Caki2 (cell line): ENCODE measurements at regions not wholly inside any gene's neighbourhood (a gene's known extent, or its start where the extent isn't known, plus 50 kb on each side); places are given as distances from the start of the nearest gene placed in this dataset.
"Not testable (repeated sequence)": the region's sequence is repeated elsewhere in the genome, so short reads cannot be mapped to it uniquely, and the experiment has no call there.

Source experiments
- DNase-seq: peaks from one replicate; pipeline ENCODE4 v3.0.0-alpha.2; 2015; ENCODE audit warnings: low read depth
- in situ Hi-C: cut with HindIII; loops from 2 replicates; pipeline ENCODE4 v1.10.0; 2016; ENCODE audit warnings: low sequenced_read_pairs, low pct_unique_long_range_greater_than_20kb, mixed read lengths

DNA sequence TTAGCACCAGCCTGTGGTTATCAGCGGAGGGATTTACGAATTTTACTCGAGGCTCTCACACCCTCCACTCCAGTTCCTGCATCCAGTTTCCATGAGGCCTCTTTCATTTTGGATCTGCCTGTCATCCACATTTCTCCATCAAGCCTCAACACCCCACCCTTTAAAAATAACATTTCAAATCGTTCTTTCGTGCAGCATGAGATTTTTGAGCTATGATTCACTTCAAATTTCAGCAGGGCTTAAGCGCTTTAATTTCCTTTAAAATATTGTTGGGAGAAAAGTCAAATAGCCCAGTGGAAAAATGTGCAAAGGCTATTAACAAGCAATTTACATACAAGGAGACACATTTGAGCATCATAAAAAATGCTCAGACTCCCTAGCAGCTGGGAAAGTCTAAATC, 103.2 kb downstream of the MSX2 start:
- in situ Hi-C loops, result no loop called here
- peak; percentile 35 for DNase-seq

DNA sequence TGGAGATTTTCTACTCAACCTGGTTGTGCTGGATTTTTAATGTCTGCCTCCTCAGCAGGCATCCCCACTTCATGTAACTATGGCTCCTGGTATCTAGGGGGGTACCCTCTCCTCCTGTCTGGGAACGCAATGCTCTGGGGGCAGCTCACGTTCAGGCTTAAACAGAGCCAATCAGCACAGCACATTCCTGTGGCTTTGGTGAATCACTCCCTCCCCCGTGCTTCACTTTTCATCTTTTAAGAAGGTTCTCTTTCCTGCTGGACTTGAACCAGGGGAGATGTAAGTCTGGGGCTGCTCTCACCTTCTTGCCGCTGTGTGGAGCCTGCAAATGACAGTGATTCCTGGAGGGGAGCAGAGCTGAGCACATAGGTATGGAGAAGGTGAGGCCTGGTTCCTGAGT, 101.2 kb downstream of the MSX2 start:
- in situ Hi-C loops, result no loop called here
- DNase-seq, result no peak

DNA sequence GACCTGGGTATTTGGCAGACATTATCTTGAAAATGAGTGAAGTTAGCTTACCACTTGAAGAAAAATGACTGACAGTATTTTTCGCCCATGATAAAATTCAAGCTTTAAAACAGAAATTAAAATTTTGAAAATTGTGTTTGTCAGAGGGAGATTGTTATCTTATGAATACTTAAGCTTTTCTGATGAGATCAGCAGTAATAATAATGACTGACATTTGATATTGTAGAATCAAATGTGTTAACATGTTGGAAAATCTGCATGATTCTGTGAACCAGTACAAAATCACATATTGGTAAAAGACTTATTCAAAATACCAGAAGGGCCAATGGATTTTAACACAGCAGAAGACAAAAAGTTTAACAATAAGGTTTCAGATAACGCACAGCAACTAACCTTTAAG, 94.0 kb downstream of the MSX2 start:
- in situ Hi-C loops, result no loop called here
- no peak for DNase-seq

DNA sequence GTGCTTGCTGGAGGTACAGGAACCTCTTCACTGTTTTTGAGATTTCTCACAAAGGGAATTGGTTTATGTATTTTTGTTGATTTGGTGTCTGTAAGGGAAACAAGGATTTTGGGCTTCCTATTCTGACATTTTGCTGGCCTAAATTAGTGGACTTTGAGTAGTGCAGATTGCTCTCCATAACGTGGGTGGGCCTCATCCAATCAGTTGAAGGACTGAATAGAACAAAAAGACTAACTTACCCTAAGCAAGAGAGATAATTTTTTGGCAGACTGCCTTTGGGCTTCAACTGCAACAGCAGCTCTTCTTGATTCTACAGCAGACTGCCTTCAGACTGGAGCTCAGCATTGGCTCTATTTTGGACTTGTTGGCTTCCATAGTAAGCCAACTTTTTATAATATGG, 93.2 kb downstream of the MSX2 start:
- in situ Hi-C loops, result no loop called here
- DNase-seq, result no peak

DNA sequence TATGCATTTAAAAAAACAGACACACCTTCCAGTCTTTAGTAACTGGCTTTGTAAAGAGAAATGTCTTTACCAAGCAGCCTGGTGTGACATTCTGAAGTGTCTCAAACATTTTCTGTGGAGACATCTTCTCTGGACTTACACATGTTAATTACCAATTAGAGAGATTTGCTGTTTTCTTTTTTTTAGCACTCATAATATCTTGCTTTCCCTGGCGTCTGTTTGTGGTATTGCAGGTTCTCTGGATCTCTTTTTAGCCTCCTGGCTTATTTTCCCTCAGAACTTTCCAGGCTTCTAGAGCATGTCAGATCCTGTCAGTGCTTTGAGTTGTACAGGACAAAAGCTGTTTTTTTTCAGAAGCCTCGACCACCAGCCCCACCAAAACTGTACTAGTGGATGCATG, 92.5 kb downstream of the MSX2 start:
- DNase-seq, result no peak
- in situ Hi-C loops, result no loop called here

DNA sequence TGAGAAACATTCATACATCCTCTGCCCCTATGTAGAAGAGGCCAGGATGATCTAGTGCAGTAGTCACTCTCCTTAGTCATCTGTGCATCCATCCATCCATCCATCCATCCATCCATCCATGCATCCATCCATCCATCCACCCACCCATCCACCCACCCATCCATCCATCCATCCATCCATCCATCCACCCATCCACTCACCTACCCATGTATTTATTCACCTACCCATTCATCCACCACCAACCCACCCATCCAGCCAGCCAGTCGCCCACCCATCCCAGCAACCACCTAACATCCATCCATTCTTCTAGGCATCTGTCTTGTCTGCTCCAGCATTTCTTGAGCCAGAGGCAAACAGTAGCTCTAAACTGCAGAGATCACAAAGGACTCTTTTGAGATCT, 87.1 kb downstream of the MSX2 start:
- DNase-seq, result no peak
- in situ Hi-C loops, result no loop called here

DNA sequence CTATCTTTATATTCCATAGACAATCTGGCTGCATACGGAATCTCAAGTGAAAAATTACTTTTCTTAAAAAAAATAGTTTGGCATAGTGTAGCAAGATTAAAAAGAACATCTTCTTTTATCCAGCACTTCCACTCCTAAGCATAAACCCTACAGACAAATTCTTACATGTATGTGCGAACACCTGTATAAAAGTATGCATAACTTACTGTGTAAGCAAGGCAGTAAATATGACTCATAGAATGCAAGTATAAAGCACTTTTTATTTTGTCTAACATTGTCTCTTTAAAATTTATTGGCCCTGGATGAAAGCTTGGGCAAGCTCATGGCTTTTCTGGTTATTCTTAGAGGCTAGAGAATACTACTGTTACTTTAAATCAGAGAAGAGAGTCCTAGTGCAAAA, 86.4 kb downstream of the MSX2 start:
- DNase-seq, result no peak
- in situ Hi-C loops, result no loop called here

DNA sequence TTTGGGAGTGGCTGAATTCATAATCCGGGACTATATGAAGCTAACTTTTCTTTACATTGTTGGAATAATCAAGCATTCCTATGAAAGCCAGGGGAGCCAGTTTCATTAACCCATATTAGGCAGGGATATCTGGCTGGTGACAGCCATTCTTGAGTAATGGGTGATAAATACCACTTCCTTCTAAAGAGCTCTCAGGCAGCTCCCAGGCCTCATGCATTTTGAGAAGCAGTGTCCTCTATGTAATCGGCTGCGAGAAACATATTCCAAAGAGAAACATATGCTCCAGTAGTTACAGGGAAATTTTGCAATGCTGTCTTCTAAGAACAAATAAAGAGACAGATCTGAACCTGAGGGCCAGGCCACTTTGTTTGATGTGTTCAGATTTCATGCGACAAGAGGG, 83.1 kb downstream of the MSX2 start:
- in situ Hi-C loops, result no loop called here
- no peak for DNase-seq

DNA sequence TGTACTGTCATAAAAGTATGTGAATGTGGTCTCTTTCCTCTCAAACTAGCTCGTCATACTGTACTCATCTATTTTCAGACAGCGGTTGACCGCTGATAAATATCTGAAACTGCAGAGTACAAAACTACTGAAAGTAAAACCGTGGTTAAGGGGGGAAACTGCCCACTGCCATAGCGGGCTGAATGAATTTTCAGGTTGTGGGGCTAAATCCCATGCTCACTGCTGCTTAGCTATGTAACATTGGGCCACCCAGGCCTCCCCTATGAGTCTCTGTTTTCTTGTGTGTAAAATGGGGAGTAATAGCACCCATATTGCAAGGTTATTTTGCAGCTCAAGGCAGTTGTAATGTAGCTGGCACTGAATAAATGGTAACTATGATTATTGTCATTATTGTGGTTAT, 82.3 kb downstream of the MSX2 start:
- in situ Hi-C loops, result no loop called here
- DNase-seq, result no peak

DNA sequence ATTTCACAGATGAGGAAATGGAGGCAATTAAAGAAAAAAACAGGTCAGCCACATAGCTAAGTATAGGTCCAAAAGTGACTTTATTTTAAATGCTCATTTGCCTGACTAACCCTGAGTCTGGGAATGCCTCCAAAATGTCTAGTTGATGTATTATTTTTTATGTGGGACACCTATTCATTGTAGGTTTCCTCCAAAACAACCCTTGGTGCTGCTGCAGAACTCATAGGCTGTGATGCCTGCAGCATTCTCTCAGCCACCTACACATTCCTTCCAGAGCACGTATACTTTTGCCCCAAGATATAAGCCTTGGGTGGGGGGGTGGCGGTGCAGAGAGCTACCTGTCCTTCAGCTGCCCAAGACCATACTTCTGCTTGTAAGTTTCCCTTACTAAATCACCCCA, 77.4 kb downstream of the MSX2 start:
- in situ Hi-C loops, result no loop called here
- DNase-seq, result no peak

DNA sequence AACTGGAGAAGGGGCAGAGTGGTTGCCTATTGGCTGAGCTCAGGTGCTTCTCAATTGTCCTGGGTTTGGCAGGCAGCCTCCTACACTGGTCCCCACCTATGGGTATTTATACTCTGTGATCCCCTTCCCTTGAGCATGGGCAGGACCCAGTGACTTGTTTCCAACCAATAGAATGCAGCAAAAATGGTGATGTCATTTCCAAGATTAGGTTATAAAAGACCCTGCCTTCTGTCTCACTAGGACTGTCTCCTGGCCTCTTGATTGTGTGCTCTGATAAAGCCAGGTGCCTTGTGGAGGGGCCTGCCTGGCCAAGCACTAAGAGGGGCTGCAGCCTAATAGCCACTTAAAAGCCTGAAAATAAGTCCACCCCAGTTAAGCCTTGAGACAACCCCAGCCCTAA, 76.1 kb downstream of the MSX2 start:
- in situ Hi-C loops, result no loop called here
- no peak for DNase-seq

DNA sequence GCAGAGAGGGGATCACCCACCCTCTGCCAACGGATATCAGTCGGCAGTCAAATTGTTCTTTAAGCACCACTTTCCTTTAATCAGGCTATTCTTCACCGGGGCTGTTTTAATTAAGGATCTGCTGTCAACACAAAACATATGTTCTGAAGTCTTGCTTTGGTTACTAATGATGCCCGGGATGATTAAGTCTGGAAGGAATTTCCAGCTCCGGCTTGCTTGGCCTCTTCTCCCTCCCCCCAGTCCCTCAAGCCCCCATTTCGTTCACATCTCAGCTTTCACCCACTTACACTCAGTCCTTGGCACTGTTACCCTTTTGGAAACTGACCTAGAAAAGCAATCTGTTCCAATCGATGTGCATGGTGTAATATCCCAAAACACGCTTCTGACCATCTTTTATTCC, 74.7 kb downstream of the MSX2 start:
- DNase-seq, result no peak
- in situ Hi-C loops, result no loop called here

DNA sequence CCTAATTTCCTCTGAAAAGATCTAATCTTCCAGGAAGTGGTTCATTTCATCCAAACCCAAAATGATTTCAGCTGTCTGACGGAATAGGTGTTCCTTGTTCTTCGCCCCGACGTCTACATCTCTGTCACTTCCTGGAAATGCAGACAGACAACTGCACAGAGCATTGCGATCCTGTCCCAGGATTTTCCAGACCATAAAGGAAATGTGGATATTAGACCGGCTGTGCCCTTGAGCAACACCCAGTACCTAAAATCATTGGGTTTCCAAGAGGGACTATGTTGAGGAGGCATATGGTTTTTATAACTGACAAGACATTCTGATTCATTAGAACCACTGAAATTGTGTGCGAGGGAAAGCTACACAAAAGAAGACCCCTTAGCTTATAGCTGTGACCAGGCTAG, 74.2 kb downstream of the MSX2 start:
- in situ Hi-C loops, result no loop called here
- DNase-seq, result no peak

DNA sequence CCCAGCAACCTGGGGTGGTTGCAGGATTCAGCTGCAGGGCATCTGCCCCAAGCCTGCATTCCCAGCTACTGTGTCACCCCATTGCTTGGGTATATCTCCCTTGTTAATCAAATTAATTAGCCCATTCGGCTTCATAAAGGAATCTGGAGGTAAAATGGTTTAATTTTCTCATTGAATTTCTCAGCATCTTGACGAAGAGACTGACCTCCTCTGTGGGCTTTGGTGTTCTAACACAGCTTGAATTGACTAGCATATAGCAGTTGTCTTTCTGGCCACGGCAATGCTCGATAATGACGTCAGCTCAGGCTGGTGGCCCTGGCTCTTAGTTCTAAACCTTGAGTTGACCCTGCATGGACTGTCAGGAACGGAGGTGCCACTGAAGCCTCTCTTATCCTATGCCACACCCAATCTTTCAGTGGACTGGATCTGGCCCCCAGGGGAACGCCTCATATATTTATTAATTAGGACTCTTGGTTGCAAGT, 72.4 kb downstream of the MSX2 start:
- in situ Hi-C loops, result no loop called here
- DNase-seq, result no peak

DNA sequence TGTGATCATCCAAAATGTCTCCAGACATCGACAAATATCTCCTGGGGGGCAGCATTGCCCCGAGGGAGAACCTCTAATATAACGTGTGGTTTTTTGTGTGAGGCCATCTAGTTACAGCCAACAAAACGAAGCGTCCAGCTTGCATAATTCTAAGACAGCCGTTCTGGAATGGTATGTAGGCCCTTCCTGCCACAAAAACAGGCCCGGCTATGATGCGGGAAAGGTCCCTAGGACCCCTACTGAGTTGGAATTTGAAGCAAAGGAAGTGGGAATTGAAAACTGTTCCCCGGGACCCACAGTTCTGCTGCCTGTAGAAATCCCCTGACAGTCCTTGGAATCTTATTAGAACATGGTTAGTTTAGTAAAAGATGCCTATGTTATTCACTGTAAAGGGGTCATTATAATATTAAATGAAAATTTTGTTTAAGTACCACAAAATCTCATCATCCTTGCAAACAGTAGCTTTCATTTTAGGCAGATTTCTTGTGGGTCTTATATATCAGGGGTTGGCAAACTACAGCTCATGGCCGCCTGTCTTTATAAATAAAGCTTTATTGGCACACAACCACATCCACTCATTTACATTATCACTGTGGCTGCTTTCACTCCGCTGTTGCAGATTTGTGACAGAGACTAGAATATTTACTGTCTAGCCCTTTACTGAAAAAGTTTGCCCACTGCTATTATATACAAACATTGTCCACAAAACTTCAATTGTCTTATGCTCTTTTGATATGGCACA, 70.7 kb downstream of the MSX2 start:
- DNase-seq, result no peak
- in situ Hi-C loops, result no loop called here

DNA sequence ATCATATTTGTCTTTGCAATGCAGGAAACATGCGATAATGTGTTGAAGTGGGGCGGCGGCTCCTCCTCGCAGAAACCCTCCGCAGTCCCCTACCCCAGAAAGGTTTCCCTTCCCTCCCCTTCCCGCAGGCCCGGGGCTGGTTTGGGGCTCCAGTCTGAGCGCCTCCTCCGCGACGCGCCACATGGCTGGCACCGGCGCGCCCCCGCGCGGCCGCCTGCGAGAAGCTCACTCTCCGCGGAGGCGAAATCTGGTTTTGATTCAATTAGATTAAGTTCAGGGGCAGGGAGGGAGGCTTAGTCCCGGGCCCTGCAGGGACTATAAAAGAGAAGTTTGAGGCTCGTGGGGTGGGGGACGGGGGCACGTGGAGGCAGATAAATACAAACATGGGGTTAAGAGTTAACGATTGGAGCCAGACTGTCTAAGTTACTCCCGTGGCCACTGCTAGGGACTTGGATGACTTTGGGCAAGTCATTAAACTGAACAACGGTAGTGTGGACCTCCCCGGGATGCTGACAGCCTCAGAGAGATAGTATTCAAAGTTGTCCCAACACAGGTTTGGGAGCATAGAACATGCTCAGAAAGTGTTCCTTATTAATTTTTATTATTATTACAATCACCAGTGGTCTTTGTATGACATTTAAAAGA, 69.4 kb downstream of the MSX2 start:
- in situ Hi-C loops, result no loop called here
- peak; percentile 71 for DNase-seq

DNA sequence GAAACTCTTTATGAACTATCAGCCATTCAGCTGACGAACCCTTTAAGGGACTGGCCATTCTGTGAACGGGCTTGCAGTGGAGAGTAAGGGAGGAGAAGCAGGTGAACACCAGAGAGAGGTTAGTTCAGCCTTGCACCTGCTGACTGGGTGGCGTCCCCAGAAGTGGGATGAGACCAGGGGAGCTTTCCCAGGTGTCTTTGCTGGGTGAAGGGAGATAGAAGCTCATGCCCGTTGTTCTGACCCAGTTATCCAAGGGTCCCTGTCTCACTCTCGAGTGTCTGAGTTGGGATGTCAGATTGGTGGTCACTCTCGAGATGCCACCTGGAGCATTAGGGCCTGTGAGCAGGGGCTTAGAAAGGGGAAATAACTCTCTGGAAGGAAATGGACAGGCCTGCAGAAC, 68.7 kb downstream of the MSX2 start:
- DNase-seq, result no peak
- in situ Hi-C loops, result no loop called here

DNA sequence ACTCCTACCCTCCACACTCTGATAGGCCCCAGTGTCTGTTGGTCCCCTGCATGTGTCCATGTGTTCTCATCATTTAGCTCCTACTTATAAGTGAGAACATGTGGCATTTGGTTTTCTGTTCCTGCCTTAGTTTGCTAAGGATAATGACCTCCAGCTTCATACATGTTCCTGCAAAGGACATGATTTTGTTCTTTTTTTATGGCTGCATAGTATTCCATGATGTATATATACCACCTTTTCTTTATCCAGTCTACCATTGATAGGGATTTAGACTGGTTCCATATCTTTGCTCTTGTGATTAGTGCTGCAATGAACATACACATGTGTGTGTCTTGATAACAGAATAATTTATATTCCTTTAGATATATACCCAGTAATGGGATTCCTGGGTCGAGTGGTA, 67.9 kb downstream of the MSX2 start:
- DNase-seq, in situ Hi-C loops: not testable (repeated sequence)

DNA sequence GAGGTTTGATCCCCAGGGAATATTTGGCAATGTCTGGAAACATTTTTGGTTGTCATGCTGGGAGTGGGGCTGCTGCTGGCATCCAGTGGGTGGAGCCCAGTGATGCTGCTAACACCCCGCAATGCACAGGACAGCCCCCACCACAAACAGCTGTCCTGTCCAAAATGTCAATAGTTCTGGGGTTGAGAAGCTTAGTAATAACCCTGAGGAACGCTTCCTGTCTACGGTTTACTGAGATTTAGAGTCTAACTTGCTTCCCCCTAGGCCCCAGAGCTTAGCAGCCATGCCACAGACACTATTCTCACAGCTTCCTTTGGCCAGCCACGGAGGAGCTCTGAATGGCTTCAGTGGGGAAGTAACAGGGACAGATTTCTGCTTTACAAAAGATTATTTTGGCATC, 66.5 kb downstream of the MSX2 start:
- no peak for DNase-seq
- in situ Hi-C loops, result no loop called here

DNA sequence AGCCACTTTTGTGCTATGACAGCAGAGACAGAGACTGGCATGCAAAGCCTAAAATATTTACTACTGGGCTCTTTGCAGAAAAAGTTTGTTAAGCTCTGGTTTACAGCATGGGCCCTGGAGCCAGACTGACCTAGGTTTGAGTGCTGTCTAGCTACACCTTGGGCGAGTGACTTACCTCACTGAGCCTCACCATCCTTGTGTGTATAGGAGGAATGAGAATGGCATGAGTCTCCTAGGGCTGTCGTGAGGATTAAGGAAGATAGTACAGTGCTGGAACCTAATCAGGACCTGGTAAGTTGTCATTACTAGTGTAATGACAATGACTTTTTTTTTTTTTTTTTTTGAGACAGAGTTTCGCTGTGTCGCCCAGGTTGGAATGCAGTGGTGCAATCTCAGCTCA, 65.2 kb downstream of the MSX2 start:
- DNase-seq, result no peak
- in situ Hi-C loops, result no loop called here
